IMR-90 (cell line): ENCODE measurements at regions not wholly inside any gene's neighbourhood (a gene's known extent, or its start where the extent isn't known, plus 50 kb on each side); places are given as distances from the start of the nearest gene placed in this dataset.

Experiments
- ATAC-seq: fragments of 200-7000 bp; cut with Tn5 transposase; 2 replicates; pipeline ENCODE4 v1.9.1; 2020; ENCODE audit warnings: low read depth, mild to moderate bottlenecking, moderate library complexity
- BruUV-seq: library from RNA; stranded (reverse); fragments of 400-500 nt; replicated peaks from 2 replicates; lab custom pipeline; 2021; lab: Mats Ljungman, UMichigan
- CTCF ChIA-PET: fragments of 300-600 bp; formaldehyde crosslinking; extraction: SDS; loops from one replicate; lab custom pipeline; 2021; ENCODE audit warnings: antibody characterized with exemption; lab: Yijun Ruan, JAX
- POLR2A ChIA-PET: fragments of 300-600 bp; sonication (Branson Sonifier 250); formaldehyde crosslinking; loops from one replicate; lab custom pipeline; 2022; ENCODE audit warnings: antibody characterized with exemption; ENCODE audit not compliant: unreplicated experiment; lab: Charles Lee
- DNase-seq: peaks from one replicate; pipeline ENCODE4 v3.0.0; 2013
- H2AFZ ChIP-seq: replicated peaks from 2 replicates; pipeline ENCODE3; 2013; ENCODE audit warnings: low read length, mild to moderate bottlenecking; ENCODE audit not compliant: poor library complexity
- H2AK5ac ChIP-seq: 2 replicates; pipeline ENCODE4 v1.6.1; 2013; ENCODE audit warnings: low read depth, low read length, inconsistent platforms
- H2AK9ac ChIP-seq: replicated peaks from 2 replicates; pipeline ENCODE3; 2013; ENCODE audit warnings: mild to moderate bottlenecking, low read depth, low read length, moderate library complexity; ENCODE audit not compliant: poor library complexity
- H2BK120ac ChIP-seq: 2 replicates; pipeline ENCODE4 v1.6.1; 2013; ENCODE audit warnings: low read depth, low read length, inconsistent platforms
- H2BK15ac ChIP-seq: 3 replicates; pipeline ENCODE4 v1.6.1; 2013; ENCODE audit warnings: low read depth, low read length, inconsistent platforms
- H2BK20ac ChIP-seq: 2 replicates; pipeline ENCODE4 v1.6.1; 2013; ENCODE audit warnings: low read depth, mild to moderate bottlenecking, inconsistent platforms, low read length, moderate library complexity
- H2BK5ac ChIP-seq: 2 replicates; pipeline ENCODE4 v1.6.1; 2013; ENCODE audit warnings: mild to moderate bottlenecking, low read depth, low read length, inconsistent platforms; ENCODE audit not compliant: poor library complexity, severe bottlenecking
- H3K14ac ChIP-seq: replicated peaks from 2 replicates; pipeline ENCODE4 v1.6.1; 2013; ENCODE audit warnings: low read depth, low read length, inconsistent platforms
- H3K18ac ChIP-seq: 2 replicates; pipeline ENCODE4 v1.6.1; 2013; ENCODE audit warnings: low read depth, low read length, control low read depth
- H3K23ac ChIP-seq: 2 replicates; pipeline ENCODE4 v1.6.1; 2013; ENCODE audit warnings: low read depth, low read length, inconsistent platforms
- H3K27ac ChIP-seq: 2 replicates; pipeline ENCODE4 v1.5.1; 2013; ENCODE audit warnings: mild to moderate bottlenecking, control low read depth, low read length; ENCODE audit not compliant: insufficient read depth
- H3K27me3 ChIP-seq: 2 replicates; pipeline ENCODE4 v1.6.1; 2013; ENCODE audit warnings: low read length; ENCODE audit not compliant: control insufficient read depth, insufficient read depth
- H3K36me3 ChIP-seq: 2 replicates; pipeline ENCODE4 v1.6.1; 2013; ENCODE audit warnings: low read length, mixed read lengths; ENCODE audit not compliant: control insufficient read depth, insufficient read depth
- H3K4ac ChIP-seq: 2 replicates; pipeline ENCODE4 v1.6.1; 2013; ENCODE audit warnings: low read depth, low read length, inconsistent platforms
- H3K4me1 ChIP-seq: 2 replicates; pipeline ENCODE4 v1.6.1; 2013; ENCODE audit warnings: low read length, mixed read lengths; ENCODE audit not compliant: control insufficient read depth, insufficient read depth
- H3K4me2 ChIP-seq: 2 replicates; pipeline ENCODE4 v1.6.1; 2013; ENCODE audit warnings: low read depth, mild to moderate bottlenecking, control low read depth, low read length, moderate library complexity
- H3K4me3 ChIP-seq: 2 replicates; pipeline ENCODE4 v1.5.1; 2013; ENCODE audit warnings: low read depth, mild to moderate bottlenecking, control low read depth, low read length, moderate library complexity; ENCODE audit not compliant: insufficient read depth
- H3K56ac ChIP-seq: 2 replicates; pipeline ENCODE4 v1.6.1; 2013; ENCODE audit warnings: low read length, inconsistent platforms; ENCODE audit not compliant: insufficient read depth; ENCODE audit errors: extremely low read depth
- H3K79me1 ChIP-seq, 2 experiments: 2 replicates each; pipeline ENCODE4 v1.6.1; 2013; ENCODE audit warnings: low read length in 2 of 2, inconsistent platforms in 1 of 2, low read depth in 1 of 2
- H3K9ac ChIP-seq: 2 replicates; pipeline ENCODE4 v1.6.1; 2013; ENCODE audit warnings: low read depth, low read length, control low read depth
- H3K9me1 ChIP-seq: 2 replicates; pipeline ENCODE4 v1.6.1; 2013; ENCODE audit warnings: low read length, inconsistent platforms; ENCODE audit not compliant: insufficient read depth
- H3K9me3 ChIP-seq: 2 replicates; pipeline ENCODE4 v1.6.1; 2013; ENCODE audit warnings: low read length; ENCODE audit not compliant: control insufficient read depth, insufficient read depth
- H4K20me1 ChIP-seq: 2 replicates; pipeline ENCODE4 v1.6.1; 2013; ENCODE audit warnings: low read length, inconsistent platforms; ENCODE audit not compliant: insufficient read depth
- H4K5ac ChIP-seq: 2 replicates; pipeline ENCODE4 v1.6.1; 2013; ENCODE audit warnings: mild to moderate bottlenecking, low read depth, low read length, control low read depth
- H4K8ac ChIP-seq, 2 experiments: 2 replicates each; pipeline ENCODE4 v1.6.1; 2013; ENCODE audit warnings: low read depth in 2 of 2, low read length in 2 of 2, control low read depth in 1 of 2, inconsistent platforms in 1 of 2
- H4K91ac ChIP-seq: 2 replicates; pipeline ENCODE4 v1.6.1; 2013; ENCODE audit warnings: low read depth, low read length, inconsistent platforms; ENCODE audit not compliant: insufficient read depth
- BHLHE40 ChIP-seq: fragments of 150-350 bp; IDR thresholded peaks from 2 replicates; pipeline ENCODE4 v1.6.1; 2016; ENCODE audit warnings: mild to moderate bottlenecking, low read depth, low read length
- FOS ChIP-seq: fragments of 150-350 bp; IDR thresholded peaks from 2 replicates; pipeline ENCODE4 v1.6.1; 2016; ENCODE audit warnings: low read depth, low read length
- MAZ ChIP-seq: IDR thresholded peaks from 2 replicates; pipeline ENCODE4 v1.6.1; 2012; ENCODE audit warnings: low read depth, mild to moderate bottlenecking, low read length, improper control_type of control experiment, moderate library complexity, borderline replicate concordance
- NFE2L2 ChIP-seq: fragments of 150-350 bp; IDR thresholded peaks from 2 replicates; pipeline ENCODE4 v1.6.1; 2016; ENCODE audit warnings: low read depth, mild to moderate bottlenecking, low read length
- POLR2A ChIP-seq: IDR thresholded peaks from 2 replicates; pipeline ENCODE4 v1.6.1; 2012; ENCODE audit warnings: mild to moderate bottlenecking, low read depth, low read length
- RAD21 ChIP-seq: IDR thresholded peaks from 2 replicates; pipeline ENCODE4 v1.6.1; 2012; ENCODE audit warnings: low read length, improper control_type of control experiment
- SMC3 ChIP-seq: fragments of 150-350 bp; IDR thresholded peaks from 2 replicates; pipeline ENCODE4 v1.6.1; 2016; ENCODE audit warnings: low read depth, mild to moderate bottlenecking, antibody characterized with exemption, low read length, moderate library complexity
- WGBS, 2 experiments: methylation state at CpG; one replicate each; pipeline versions ENCODE4 v1.1.5 to v1.1.7; 2013; ENCODE audit warnings: missing lambda C conversion rate in 2 of 2; ENCODE audit not compliant: insufficient read length in 1 of 2; ENCODE audit errors: extremely low coverage in 2 of 2; 5-methylcytosine and 5-hydroxymethylcytosine counted together
- dilution Hi-C: fragments of 300-500 bp; cut with HindIII; formaldehyde crosslinking; loops from one replicate; pipeline ENCODE4 v1.14.3; 2018; ENCODE audit warnings: low sequenced_read_pairs; ENCODE audit not compliant: unreplicated experiment
- in situ Hi-C: fragments of 300-500 bp; cut with MboI; formaldehyde crosslinking; loops from 3 replicates; pipeline ENCODE4 v1.14.3; 2019; ENCODE audit warnings: low sequenced_read_pairs, inconsistent platforms, mixed read lengths
- intact Hi-C: fragments of 100-400 bp; cut with micrococcal nuclease; formaldehyde crosslinking; loops from 2 replicates; pipeline ENCODE4 v1.10.0; 2022
- TF ChIP-seq, protein P1 (sequence below): fragments of 150-350 bp; IDR thresholded peaks from 2 replicates; pipeline ENCODE4 v1.6.1; 2017; ENCODE audit warnings: mild to moderate bottlenecking, antibody characterized with exemption, low read length, low read depth

DNA sequence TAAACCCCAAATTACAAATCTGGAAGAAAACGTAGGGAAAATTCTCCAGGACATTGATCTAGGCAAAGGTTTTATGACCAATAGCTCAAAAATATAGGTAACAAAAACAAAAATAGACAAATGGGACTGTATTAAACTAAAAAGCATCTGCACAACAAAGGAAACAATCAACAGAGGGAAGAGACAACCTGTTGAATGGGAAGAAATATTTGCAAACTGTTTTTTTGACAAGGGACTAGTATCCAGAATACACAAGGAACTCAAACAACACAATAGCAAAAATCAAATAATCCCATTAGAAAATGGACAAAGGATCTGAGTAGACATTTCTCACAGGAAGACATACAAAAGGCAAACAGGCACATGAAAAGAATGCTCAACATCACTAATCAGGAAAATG is 386.3 kb downstream of the ENC1 start:
- WGBS, 2 experiments: no CpG with 5 or more reads among the region's 1 CpG
- Histone ChIP-seq H2BK20ac (no peak overlapping the region), H3K23ac (no peak overlapping the region), H3K9me1 (peaks cover 14% of the 10 kb centered on the region), H3K18ac (no peak overlapping the region), H4K91ac (no peak overlapping the region), H4K20me1 (no peaks in the 10 kb centered on the region), H3K4ac (no peak overlapping the region), H4K5ac (no peak overlapping the region), H3K9ac (no peak overlapping the region), H3K4me1 (peaks cover 6% of the 10 kb centered on the region), H3K4me2 (no peak overlapping the region), H3K9me3 (no peaks in the 10 kb centered on the region), H3K27ac (no peak overlapping the region), H3K27me3 (no peaks in the 10 kb centered on the region; the same call in 1 of the 2 replicates), H2BK5ac (no peak overlapping the region), H2BK15ac (no peak overlapping the region), H2AK5ac (no peak overlapping the region), H2AFZ (no peak overlapping the region), H3K4me3 (no peak overlapping the region), H3K36me3 (no peaks in the 10 kb centered on the region), H4K8ac (no peak overlapping the region), H3K14ac (no peak overlapping the region), H2BK120ac (no peak overlapping the region), H3K56ac (no peak overlapping the region), H2AK9ac (no peak overlapping the region), H3K79me1 (no peaks in the 10 kb centered on the region)
- TF ChIP-seq, protein P1, sequence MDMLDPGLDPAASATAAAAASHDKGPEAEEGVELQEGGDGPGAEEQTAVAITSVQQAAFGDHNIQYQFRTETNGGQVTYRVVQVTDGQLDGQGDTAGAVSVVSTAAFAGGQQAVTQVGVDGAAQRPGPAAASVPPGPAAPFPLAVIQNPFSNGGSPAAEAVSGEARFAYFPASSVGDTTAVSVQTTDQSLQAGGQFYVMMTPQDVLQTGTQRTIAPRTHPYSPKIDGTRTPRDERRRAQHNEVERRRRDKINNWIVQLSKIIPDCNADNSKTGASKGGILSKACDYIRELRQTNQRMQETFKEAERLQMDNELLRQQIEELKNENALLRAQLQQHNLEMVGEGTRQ: no peak
- TF ChIP-seq FOS (no peak), POLR2A (no peak), NFE2L2 (no peak), SMC3 (no peak), RAD21 (no peak), MAZ (no peak), BHLHE40 (no peak)
- CTCF ChIA-PET: no interaction called here
- DNase-seq (no peak), ATAC-seq (no peak)
- dilution Hi-C loops: no loop called here
- no TSS peak for BruUV-seq
- POLR2A ChIA-PET: no interaction called here
- in situ Hi-C loops: no loop called here
- intact Hi-C loops: loop anchor here (5.0 to 10.0 kb wide), 3 partner anchors 219 to 388 kb away; partner anchors contain the start of gene ENC1
